WTC11 (cell line): ENCODE measurements at regions not wholly inside any gene's neighbourhood (a gene's known extent, or its start where the extent isn't known, plus 50 kb on each side); places are given as distances from the start of the nearest gene placed in this dataset.

Source experiments
- ATAC-seq: fragments of 200-7000 bp; cut with Tn5 transposase; 2 replicates; pipeline ENCODE4 v1.10.0; 2021; ENCODE audit warnings: mild to moderate bottlenecking, moderate library complexity
- CTCF ChIA-PET: fragments of 300-600 bp; sonication (Branson Sonifier 250); formaldehyde crosslinking; loops from one replicate; lab custom pipeline; 2021; ENCODE audit warnings: antibody characterized with exemption; lab: Charles Lee
- POLR2A ChIA-PET: fragments of 350-600 bp; sonication (Branson Sonifier 250); formaldehyde crosslinking; loops from one replicate; lab custom pipeline; 2021; ENCODE audit warnings: antibody characterized with exemption; lab: Charles Lee
- DNase-seq: peaks from one replicate; pipeline ENCODE4 v3.0.0; 2021; ENCODE audit warnings: low spot score
- H3K27ac Mint-ChIP-seq: 2 replicates; pipeline ENCODE4 v1.8.0; 2021; ENCODE audit warnings: mixed read lengths
- H3K27me3 Mint-ChIP-seq: 2 replicates; pipeline ENCODE4 v1.8.0; 2021; ENCODE audit warnings: low read depth, mild to moderate bottlenecking, moderate library complexity, mixed read lengths
- H3K36me3 Mint-ChIP-seq: 2 replicates; pipeline ENCODE4 v1.8.0; 2021; ENCODE audit warnings: mixed read lengths
- H3K4me1 Mint-ChIP-seq: 2 replicates; pipeline ENCODE4 v1.8.0; 2022; ENCODE audit warnings: mixed read lengths
- H3K4me3 Mint-ChIP-seq: 2 replicates; pipeline ENCODE4 v1.8.0; 2021; ENCODE audit warnings: mild to moderate bottlenecking, moderate library complexity, mixed read lengths
- H3K9me3 Mint-ChIP-seq: 2 replicates; pipeline ENCODE4 v1.8.0; 2021; ENCODE audit warnings: mixed read lengths
- CBFB ChIP-seq: sonication (generic); formaldehyde crosslinking; IDR thresholded peaks from 2 replicates; pipeline ENCODE4 v1.8.1; 2022; ENCODE audit warnings: mild to moderate bottlenecking, low read depth, missing genetic modification reagents
- CDX4 ChIP-seq: fragments of 250-450 bp; sonication (Bioruptor Pico); IDR thresholded peaks from 2 replicates; pipeline ENCODE4 v1.9.0; 2021; ENCODE audit warnings: moderate library complexity, mild to moderate bottlenecking, inconsistent platforms, borderline replicate concordance
- E2F4 ChIP-seq: sonication (generic); formaldehyde crosslinking; IDR thresholded peaks from 2 replicates; pipeline ENCODE4 v1.8.1; 2022; ENCODE audit warnings: low read depth, mild to moderate bottlenecking, moderate library complexity, missing genetic modification reagents, borderline replicate concordance
- ESRRA ChIP-seq: sonication (generic); formaldehyde crosslinking; IDR thresholded peaks from 2 replicates; pipeline ENCODE4 v1.8.1; 2022; ENCODE audit warnings: mild to moderate bottlenecking, missing genetic modification reagents, borderline replicate concordance
- HMGA2 ChIP-seq: fragments of 250-450 bp; sonication (Bioruptor Pico); IDR thresholded peaks from 2 replicates; pipeline ENCODE4 v1.4.0; 2021; ENCODE audit warnings: mild to moderate bottlenecking, moderate library complexity
- IRF2 ChIP-seq: sonication (generic); formaldehyde crosslinking; IDR thresholded peaks from 2 replicates; pipeline ENCODE4 v1.8.0; 2022; ENCODE audit warnings: low read depth, missing genetic modification reagents, borderline replicate concordance
- NR1H2 ChIP-seq: sonication (generic); formaldehyde crosslinking; IDR thresholded peaks from 2 replicates; pipeline ENCODE4 v1.9.0; 2021; ENCODE audit warnings: mild to moderate bottlenecking, moderate library complexity, missing genetic modification reagents
- NR3C1 ChIP-seq: sonication (generic); formaldehyde crosslinking; conservative IDR thresholded peaks from 2 replicates; pipeline ENCODE4 v1.8.1; 2023; ENCODE audit warnings: low read depth, mild to moderate bottlenecking, missing genetic modification reagents
- RELA ChIP-seq: sonication (generic); formaldehyde crosslinking; IDR thresholded peaks from 2 replicates; pipeline ENCODE4 v1.8.1; 2022; ENCODE audit warnings: missing genetic modification reagents, mild to moderate bottlenecking, borderline replicate concordance
- TCF7 ChIP-seq: sonication (generic); formaldehyde crosslinking; IDR thresholded peaks from 2 replicates; pipeline ENCODE4 v1.8.0; 2022; ENCODE audit warnings: mild to moderate bottlenecking, low read depth, missing genetic modification reagents, moderate library complexity
- ZNF121 ChIP-seq: sonication (generic); formaldehyde crosslinking; IDR thresholded peaks from 2 replicates; pipeline ENCODE4 v1.8.0; 2023; ENCODE audit warnings: missing genetic modification reagents
- ZNF416 ChIP-seq: fragments of 250-450 bp; sonication (Bioruptor Pico); IDR thresholded peaks from 2 replicates; pipeline ENCODE4 v1.9.0; 2021; ENCODE audit warnings: mild to moderate bottlenecking, inconsistent platforms
- ZNF671 ChIP-seq: fragments of 250-450 bp; sonication (Bioruptor Pico); IDR thresholded peaks from 2 replicates; pipeline ENCODE4 v1.8.0; 2021; ENCODE audit warnings: mild to moderate bottlenecking
- TF ChIP-seq, protein P1 (sequence below): sonication (generic); formaldehyde crosslinking; IDR thresholded peaks from 2 replicates; pipeline ENCODE4 v1.8.1; 2023; ENCODE audit warnings: mild to moderate bottlenecking, missing genetic modification reagents, borderline replicate concordance
- TF ChIP-seq, protein P2 (sequence below): sonication (generic); formaldehyde crosslinking; IDR thresholded peaks from 2 replicates; pipeline ENCODE4 v1.8.1; 2023; ENCODE audit warnings: mild to moderate bottlenecking, missing genetic modification reagents, moderate library complexity
- TF ChIP-seq, protein P3 (sequence below): sonication (generic); formaldehyde crosslinking; IDR thresholded peaks from 2 replicates; pipeline ENCODE4 v1.8.0; 2023; ENCODE audit warnings: mild to moderate bottlenecking, missing genetic modification reagents
- TF ChIP-seq, protein P4 (sequence below): sonication (generic); formaldehyde crosslinking; IDR thresholded peaks from 2 replicates; pipeline ENCODE4 v1.8.1; 2023; ENCODE audit warnings: mild to moderate bottlenecking, moderate library complexity, missing genetic modification reagents
- TF ChIP-seq, protein P5 (sequence below): sonication (generic); formaldehyde crosslinking; IDR thresholded peaks from 2 replicates; pipeline ENCODE4 v1.8.0; 2022; ENCODE audit warnings: missing genetic modification reagents
- TF ChIP-seq, protein P6 (sequence below): fragments of 250-450 bp; sonication (Bioruptor Pico); IDR thresholded peaks from 2 replicates; pipeline ENCODE4 v1.8.0; 2021; ENCODE audit warnings: mild to moderate bottlenecking

- TF ChIP-seq, protein P1, sequence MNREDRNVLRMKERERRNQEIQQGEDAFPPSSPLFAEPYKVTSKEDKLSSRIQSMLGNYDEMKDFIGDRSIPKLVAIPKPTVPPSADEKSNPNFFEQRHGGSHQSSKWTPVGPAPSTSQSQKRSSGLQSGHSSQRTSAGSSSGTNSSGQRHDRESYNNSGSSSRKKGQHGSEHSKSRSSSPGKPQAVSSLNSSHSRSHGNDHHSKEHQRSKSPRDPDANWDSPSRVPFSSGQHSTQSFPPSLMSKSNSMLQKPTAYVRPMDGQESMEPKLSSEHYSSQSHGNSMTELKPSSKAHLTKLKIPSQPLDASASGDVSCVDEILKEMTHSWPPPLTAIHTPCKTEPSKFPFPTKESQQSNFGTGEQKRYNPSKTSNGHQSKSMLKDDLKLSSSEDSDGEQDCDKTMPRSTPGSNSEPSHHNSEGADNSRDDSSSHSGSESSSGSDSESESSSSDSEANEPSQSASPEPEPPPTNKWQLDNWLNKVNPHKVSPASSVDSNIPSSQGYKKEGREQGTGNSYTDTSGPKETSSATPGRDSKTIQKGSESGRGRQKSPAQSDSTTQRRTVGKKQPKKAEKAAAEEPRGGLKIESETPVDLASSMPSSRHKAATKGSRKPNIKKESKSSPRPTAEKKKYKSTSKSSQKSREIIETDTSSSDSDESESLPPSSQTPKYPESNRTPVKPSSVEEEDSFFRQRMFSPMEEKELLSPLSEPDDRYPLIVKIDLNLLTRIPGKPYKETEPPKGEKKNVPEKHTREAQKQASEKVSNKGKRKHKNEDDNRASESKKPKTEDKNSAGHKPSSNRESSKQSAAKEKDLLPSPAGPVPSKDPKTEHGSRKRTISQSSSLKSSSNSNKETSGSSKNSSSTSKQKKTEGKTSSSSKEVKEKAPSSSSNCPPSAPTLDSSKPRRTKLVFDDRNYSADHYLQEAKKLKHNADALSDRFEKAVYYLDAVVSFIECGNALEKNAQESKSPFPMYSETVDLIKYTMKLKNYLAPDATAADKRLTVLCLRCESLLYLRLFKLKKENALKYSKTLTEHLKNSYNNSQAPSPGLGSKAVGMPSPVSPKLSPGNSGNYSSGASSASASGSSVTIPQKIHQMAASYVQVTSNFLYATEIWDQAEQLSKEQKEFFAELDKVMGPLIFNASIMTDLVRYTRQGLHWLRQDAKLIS (CRISPR knock-in tag) = no peak
- TF ChIP-seq IRF2 (CRISPR knock-in tag) (no peak), ZNF416 (CRISPR knock-in tag) (no peak)
- TF ChIP-seq, protein P2, sequence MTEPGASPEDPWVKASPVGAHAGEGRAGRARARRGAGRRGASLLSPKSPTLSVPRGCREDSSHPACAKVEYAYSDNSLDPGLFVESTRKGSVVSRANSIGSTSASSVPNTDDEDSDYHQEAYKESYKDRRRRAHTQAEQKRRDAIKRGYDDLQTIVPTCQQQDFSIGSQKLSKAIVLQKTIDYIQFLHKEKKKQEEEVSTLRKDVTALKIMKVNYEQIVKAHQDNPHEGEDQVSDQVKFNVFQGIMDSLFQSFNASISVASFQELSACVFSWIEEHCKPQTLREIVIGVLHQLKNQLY (CRISPR knock-in tag) = no peak
Measured at GRCh38 chr21:41662761-41663160, 104.1 kb downstream of the RIPK4 start (continued).

- POLR2A ChIA-PET = no interaction called here
Measured at GRCh38 chr21:41662161-41662560, 104.7 kb downstream of the RIPK4 start.

More at GRCh38 chr21:41662161-41662560, 104.7 kb downstream of the RIPK4 start:
- CTCF ChIA-PET = no interaction called here
- TF ChIP-seq CDX4 (CRISPR knock-in tag) (no peak), E2F4 (CRISPR knock-in tag) (no peak), CBFB (CRISPR knock-in tag) (no peak), RELA (no peak), ZNF671 (CRISPR knock-in tag) (no peak), TCF7 (no peak), ZNF121 (CRISPR knock-in tag) (no peak), NR1H2 (CRISPR knock-in tag) (no peak), NR3C1 (no peak), HMGA2 (CRISPR knock-in tag) (no peak), ESRRA (CRISPR knock-in tag) (no peak)
- TF ChIP-seq, protein P3, sequence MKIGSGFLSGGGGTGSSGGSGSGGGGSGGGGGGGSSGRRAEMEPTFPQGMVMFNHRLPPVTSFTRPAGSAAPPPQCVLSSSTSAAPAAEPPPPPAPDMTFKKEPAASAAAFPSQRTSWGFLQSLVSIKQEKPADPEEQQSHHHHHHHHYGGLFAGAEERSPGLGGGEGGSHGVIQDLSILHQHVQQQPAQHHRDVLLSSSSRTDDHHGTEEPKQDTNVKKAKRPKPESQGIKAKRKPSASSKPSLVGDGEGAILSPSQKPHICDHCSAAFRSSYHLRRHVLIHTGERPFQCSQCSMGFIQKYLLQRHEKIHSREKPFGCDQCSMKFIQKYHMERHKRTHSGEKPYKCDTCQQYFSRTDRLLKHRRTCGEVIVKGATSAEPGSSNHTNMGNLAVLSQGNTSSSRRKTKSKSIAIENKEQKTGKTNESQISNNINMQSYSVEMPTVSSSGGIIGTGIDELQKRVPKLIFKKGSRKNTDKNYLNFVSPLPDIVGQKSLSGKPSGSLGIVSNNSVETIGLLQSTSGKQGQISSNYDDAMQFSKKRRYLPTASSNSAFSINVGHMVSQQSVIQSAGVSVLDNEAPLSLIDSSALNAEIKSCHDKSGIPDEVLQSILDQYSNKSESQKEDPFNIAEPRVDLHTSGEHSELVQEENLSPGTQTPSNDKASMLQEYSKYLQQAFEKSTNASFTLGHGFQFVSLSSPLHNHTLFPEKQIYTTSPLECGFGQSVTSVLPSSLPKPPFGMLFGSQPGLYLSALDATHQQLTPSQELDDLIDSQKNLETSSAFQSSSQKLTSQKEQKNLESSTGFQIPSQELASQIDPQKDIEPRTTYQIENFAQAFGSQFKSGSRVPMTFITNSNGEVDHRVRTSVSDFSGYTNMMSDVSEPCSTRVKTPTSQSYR (CRISPR knock-in tag) = no peak
- TF ChIP-seq, protein P4, sequence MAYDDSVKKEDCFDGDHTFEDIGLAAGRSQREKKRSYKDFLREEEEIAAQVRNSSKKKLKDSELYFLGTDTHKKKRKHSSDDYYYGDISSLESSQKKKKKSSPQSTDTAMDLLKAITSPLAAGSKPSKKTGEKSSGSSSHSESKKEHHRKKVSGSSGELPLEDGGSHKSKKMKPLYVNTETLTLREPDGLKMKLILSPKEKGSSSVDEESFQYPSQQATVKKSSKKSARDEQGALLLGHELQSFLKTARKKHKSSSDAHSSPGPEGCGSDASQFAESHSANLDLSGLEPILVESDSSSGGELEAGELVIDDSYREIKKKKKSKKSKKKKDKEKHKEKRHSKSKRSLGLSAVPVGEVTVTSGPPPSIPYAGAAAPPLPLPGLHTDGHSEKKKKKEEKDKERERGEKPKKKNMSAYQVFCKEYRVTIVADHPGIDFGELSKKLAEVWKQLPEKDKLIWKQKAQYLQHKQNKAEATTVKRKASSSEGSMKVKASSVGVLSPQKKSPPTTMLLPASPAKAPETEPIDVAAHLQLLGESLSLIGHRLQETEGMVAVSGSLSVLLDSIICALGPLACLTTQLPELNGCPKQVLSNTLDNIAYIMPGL (CRISPR knock-in tag) = no peak
- TF ChIP-seq, protein P5, sequence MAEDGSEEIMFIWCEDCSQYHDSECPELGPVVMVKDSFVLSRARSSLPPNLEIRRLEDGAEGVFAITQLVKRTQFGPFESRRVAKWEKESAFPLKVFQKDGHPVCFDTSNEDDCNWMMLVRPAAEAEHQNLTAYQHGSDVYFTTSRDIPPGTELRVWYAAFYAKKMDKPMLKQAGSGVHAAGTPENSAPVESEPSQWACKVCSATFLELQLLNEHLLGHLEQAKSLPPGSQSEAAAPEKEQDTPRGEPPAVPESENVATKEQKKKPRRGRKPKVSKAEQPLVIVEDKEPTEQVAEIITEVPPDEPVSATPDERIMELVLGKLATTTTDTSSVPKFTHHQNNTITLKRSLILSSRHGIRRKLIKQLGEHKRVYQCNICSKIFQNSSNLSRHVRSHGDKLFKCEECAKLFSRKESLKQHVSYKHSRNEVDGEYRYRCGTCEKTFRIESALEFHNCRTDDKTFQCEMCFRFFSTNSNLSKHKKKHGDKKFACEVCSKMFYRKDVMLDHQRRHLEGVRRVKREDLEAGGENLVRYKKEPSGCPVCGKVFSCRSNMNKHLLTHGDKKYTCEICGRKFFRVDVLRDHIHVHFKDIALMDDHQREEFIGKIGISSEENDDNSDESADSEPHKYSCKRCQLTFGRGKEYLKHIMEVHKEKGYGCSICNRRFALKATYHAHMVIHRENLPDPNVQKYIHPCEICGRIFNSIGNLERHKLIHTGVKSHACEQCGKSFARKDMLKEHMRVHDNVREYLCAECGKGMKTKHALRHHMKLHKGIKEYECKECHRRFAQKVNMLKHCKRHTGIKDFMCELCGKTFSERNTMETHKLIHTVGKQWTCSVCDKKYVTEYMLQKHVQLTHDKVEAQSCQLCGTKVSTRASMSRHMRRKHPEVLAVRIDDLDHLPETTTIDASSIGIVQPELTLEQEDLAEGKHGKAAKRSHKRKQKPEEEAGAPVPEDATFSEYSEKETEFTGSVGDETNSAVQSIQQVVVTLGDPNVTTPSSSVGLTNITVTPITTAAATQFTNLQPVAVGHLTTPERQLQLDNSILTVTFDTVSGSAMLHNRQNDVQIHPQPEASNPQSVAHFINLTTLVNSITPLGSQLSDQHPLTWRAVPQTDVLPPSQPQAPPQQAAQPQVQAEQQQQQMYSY (CRISPR knock-in tag) = no peak
- TF ChIP-seq, protein P6, sequence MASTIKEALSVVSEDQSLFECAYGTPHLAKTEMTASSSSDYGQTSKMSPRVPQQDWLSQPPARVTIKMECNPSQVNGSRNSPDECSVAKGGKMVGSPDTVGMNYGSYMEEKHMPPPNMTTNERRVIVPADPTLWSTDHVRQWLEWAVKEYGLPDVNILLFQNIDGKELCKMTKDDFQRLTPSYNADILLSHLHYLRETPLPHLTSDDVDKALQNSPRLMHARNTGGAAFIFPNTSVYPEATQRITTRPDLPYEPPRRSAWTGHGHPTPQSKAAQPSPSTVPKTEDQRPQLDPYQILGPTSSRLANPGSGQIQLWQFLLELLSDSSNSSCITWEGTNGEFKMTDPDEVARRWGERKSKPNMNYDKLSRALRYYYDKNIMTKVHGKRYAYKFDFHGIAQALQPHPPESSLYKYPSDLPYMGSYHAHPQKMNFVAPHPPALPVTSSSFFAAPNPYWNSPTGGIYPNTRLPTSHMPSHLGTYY = no peak
- TF ChIP-seq, all 79 proteins: peak for 0
- peaks cover 21% of the 10 kb centered on the region for H3K4me1 Mint-ChIP-seq
- no peaks in the 10 kb centered on the region for H3K36me3 Mint-ChIP-seq
- H3K9me3 Mint-ChIP-seq = no peaks in the 10 kb centered on the region
- H3K4me3 Mint-ChIP-seq = no peak overlapping the region
- no peak overlapping the region for H3K27ac Mint-ChIP-seq
- DNase-seq = no peak
- no peaks in the 10 kb centered on the region; the same call in 1 of the 2 replicates for H3K27me3 Mint-ChIP-seq
- ATAC-seq = no peak
